ENCODE measurements at regions not wholly inside any gene's neighbourhood (a gene's known extent, or its start where the extent isn't known, plus 50 kb on each side); places are given as distances from the start of the nearest gene placed in this dataset.

- DNase-seq (ENCODE audit: low read depth in 1 of 2, low spot score in 1 of 2): no peak
- Histone ChIP-seq H3K27me3 (ENCODE audit: insufficient read depth, poor library complexity, severe bottlenecking) (no peaks in the 10 kb centered on the region), H3K27ac (replicated peaks) (no peak overlapping the region), H3K4me3 (replicated peaks; ENCODE audit: insufficient read depth, low read length) (no peak overlapping the region)
- TF ChIP-seq SPI1 (IDR thresholded peaks at IDR 0.05; ENCODE audit: borderline replicate concordance, low read depth): no peak
- no peak for TF ChIP-seq POLR2AphosphoS5 (IDR thresholded peaks at IDR 0.05; ENCODE audit: low read depth)
- TF ChIP-seq REST (IDR thresholded peaks at IDR 0.05; ENCODE audit: insufficient replicate concordance, low read depth): no peak
- TF ChIP-seq GABPA (IDR thresholded peaks at IDR 0.05; ENCODE audit: low read depth): no peak
- TF ChIP-seq CTCF (IDR thresholded peaks at IDR 0.05; ENCODE audit: insufficient read depth, low read length): no peak
Measured at GRCh38 chr18:67285583-67285982, 230.9 kb downstream of the DSEL start.

- H3K27ac ChIP-seq (replicated peaks): no peak overlapping the region
- H3K27me3 ChIP-seq (ENCODE audit: insufficient read depth, poor library complexity, severe bottlenecking): no peaks in the 10 kb centered on the region
- H3K4me3 ChIP-seq (replicated peaks; ENCODE audit: insufficient read depth, low read length): no peak overlapping the region
- DNase-seq (ENCODE audit: low read depth in 1 of 2, low spot score in 1 of 2): no peak
- TF ChIP-seq REST (IDR thresholded peaks at IDR 0.05; ENCODE audit: insufficient replicate concordance, low read depth) (no peak), GABPA (IDR thresholded peaks at IDR 0.05; ENCODE audit: low read depth) (no peak), SPI1 (IDR thresholded peaks at IDR 0.05; ENCODE audit: borderline replicate concordance, low read depth) (no peak), POLR2AphosphoS5 (IDR thresholded peaks at IDR 0.05; ENCODE audit: low read depth) (no peak), CTCF (IDR thresholded peaks at IDR 0.05; ENCODE audit: insufficient read depth, low read length) (no peak)
Measured at GRCh38 chr18:67282796-67283195, 233.7 kb downstream of the DSEL start.

- DNase-seq (ENCODE audit: low read depth in 1 of 2, low spot score in 1 of 2): no peak
- Histone ChIP-seq H3K27me3 (ENCODE audit: insufficient read depth, poor library complexity, severe bottlenecking) (no peaks in the 10 kb centered on the region), H3K4me3 (replicated peaks; ENCODE audit: insufficient read depth, low read length) (no peak overlapping the region), H3K27ac (replicated peaks) (no peak overlapping the region)
- TF ChIP-seq GABPA (IDR thresholded peaks at IDR 0.05; ENCODE audit: low read depth): no peak
- no peak for TF ChIP-seq POLR2AphosphoS5 (IDR thresholded peaks at IDR 0.05; ENCODE audit: low read depth)
- no peak for TF ChIP-seq SPI1 (IDR thresholded peaks at IDR 0.05; ENCODE audit: borderline replicate concordance, low read depth)
- TF ChIP-seq CTCF (IDR thresholded peaks at IDR 0.05; ENCODE audit: insufficient read depth, low read length): no peak
Measured at GRCh38 chr18:67281746-67282145, 234.8 kb downstream of the DSEL start.
